Fibroblast of pulmonary artery (primary cell): ENCODE measurements at regions not wholly inside any gene's neighbourhood (a gene's known extent, or its start where the extent isn't known, plus 50 kb on each side); places are given as distances from the start of the nearest gene placed in this dataset.

Source experiments
- DNase-seq: peaks from one replicate; pipeline ENCODE4 v3.0.0-alpha.2; 2010; ENCODE audit warnings: low read depth
- H3K4me3 ChIP-seq: replicated peaks from 2 replicates; pipeline ENCODE4 v1.5.1; 2011; ENCODE audit warnings: low read depth, mild to moderate bottlenecking, control low read depth, low read length, moderate library complexity
- TF ChIP-seq, protein P1 (sequence below): IDR thresholded peaks from 2 replicates; pipeline ENCODE4 v1.5.1; 2011; ENCODE audit warnings: mild to moderate bottlenecking, control low read depth, low read length, inconsistent platforms; ENCODE audit errors: missing control alignments

DNA sequence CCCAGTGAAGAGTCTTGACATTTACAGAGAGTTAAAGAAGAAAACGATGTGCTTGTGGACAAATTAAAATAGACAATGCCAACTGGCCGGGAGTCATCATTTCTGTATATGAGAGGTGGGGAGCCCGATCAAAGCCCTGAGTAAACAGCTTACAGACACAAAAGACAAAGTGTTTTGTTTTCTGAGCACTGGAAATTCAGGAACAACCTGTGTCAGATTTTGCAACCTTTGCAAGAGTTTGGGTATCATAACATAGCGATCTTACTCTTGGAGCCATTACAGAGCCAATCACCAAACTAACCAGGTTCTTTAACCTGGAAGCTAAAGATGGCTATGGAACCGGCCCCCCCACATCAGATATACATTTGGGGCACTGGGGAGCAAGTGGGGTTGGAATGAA lies 101.9 kb upstream of the LRIG1 start:
- no peak overlapping the region for H3K4me3 ChIP-seq
- no peak for DNase-seq
- TF ChIP-seq, protein P1, sequence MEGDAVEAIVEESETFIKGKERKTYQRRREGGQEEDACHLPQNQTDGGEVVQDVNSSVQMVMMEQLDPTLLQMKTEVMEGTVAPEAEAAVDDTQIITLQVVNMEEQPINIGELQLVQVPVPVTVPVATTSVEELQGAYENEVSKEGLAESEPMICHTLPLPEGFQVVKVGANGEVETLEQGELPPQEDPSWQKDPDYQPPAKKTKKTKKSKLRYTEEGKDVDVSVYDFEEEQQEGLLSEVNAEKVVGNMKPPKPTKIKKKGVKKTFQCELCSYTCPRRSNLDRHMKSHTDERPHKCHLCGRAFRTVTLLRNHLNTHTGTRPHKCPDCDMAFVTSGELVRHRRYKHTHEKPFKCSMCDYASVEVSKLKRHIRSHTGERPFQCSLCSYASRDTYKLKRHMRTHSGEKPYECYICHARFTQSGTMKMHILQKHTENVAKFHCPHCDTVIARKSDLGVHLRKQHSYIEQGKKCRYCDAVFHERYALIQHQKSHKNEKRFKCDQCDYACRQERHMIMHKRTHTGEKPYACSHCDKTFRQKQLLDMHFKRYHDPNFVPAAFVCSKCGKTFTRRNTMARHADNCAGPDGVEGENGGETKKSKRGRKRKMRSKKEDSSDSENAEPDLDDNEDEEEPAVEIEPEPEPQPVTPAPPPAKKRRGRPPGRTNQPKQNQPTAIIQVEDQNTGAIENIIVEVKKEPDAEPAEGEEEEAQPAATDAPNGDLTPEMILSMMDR = no peak

DNA sequence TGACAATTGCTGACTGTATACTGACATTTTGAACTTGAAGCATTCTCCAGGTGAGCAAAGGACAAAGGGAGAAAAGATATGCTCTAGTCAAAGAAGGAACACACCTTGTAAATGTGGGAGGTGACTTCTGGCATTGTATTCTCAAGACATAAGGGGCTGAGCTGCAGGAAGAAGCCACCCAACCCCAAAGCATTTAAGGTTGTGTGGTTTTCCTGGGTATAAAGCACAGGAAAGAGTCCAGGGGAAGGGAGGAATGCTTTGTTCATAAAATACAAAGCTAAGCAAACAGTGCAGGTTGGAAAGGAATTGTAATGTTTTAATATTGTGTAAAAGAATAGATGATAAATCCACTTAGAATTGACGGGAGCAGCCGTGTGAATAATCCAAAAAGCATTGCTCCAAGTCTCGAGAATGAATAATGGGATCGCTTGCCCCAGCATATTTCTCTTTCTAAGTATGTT lies 102.4 kb upstream of the LRIG1 start:
- no peak for DNase-seq
- TF ChIP-seq, protein P1 = no peak
- H3K4me3 ChIP-seq = no peak overlapping the region

DNA sequence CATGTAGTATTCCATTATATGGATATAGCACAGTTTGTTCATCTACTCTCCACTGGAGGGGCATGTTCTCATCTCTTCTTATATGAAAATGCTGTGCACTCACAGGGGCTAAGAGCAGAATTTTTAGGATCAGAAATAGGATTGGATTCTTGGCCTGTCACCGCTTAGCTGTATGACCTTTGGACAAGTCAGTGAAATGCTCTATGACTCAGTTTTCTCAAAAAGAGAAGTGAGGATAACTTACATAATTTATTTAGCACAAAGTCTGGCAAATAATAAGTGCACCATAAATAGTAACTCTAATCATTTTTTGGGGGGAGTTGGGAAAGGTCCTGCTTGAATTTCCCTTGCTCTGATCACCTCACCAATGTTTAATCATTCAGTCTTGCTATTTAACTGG lies 103.7 kb upstream of the LRIG1 start:
- H3K4me3 ChIP-seq = no peak overlapping the region
- no peak for DNase-seq
- TF ChIP-seq, protein P1 = no peak

DNA sequence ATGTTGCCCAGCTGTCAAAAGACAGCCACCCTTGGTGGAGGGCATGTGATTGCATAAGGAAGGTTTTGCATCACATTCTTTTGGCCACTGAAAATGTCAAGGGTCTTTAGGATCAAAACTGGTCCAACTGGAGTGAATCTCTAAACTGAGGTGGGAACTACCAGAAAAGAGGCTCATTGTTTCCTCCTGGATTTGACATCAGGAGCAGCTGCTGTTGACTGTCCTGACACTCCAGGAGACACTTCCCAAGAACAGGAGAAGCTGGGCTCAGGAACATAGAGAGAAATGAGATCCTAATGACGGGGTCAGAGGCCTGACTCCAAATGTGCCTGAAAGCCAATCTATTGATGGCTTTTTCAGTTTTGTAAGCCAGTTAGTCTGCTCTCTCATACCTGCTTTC lies 105.3 kb upstream of the LRIG1 start:
- no peak for DNase-seq
- no peak overlapping the region for H3K4me3 ChIP-seq

DNA sequence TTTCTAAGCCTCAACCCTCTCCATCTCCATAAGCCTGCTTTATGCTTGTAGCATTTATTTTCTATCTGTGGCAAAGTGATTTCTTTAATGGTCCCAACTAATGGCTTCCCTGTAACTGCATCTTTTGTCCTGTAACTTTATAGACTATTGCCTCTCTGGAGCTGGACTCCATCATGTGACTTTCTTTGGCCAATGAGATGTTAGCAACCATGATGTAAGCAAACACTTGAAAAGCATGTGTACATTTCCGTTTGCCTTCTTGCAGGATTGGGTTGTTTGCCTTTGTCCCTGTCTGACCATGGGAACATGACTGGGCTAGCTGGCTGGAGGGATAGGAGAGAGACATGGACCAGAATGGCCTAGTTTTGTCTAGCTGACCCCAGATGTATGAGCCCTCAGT lies 106.0 kb upstream of the LRIG1 start:
- TF ChIP-seq, protein P1 = no peak
- no peak for DNase-seq
- H3K4me3 ChIP-seq = no peak overlapping the region

More for the DNA sequence above, 105.3 kb upstream of the LRIG1 start:
- TF ChIP-seq, protein P1 = no peak

DNA sequence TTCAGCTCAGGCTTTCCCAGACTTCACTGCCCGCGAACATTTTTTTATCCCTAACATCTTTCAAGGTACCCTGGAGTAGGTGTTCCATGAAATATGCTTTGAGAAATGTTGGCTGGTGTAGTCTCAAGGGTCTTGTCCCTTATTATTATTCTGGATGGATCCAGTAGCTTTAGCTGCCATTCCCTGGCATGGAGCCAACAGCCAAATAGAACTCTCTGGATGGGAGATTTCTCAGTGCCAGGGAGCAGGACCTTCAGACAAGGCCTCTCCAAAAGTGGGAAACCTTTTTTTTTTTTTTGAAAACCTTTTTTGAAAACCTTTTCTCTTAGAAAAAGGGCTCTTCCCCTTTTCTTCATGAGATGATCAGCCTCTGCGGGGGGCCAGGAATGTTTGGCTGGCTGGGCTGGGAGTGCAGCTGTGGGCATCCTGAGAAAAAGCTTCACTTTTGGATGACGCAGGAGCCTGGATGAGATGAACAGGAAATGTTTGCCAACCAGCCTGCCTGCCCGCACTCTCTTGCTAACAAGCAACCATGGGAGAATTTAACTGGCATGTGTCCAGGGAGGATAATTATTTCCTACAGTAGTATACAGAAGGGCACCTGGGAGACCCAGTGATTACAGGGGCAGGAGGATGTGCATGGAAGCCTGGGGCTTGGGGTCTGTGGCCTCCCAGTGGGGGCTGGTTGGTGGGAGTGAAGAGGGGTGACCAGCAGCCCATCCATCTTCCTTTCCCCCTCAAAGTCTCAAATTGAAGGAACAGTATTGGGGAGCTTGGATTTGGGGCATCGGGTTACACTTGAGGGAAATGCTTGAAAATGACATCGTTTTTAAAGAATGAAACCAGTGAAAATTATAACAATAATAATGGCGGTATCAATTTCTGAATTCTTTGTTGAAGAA lies 109.1 kb upstream of the LRIG1 start:
- DNase-seq = peak; percentile 59
- no peak overlapping the region for H3K4me3 ChIP-seq
- TF ChIP-seq, protein P1 = no peak

DNA sequence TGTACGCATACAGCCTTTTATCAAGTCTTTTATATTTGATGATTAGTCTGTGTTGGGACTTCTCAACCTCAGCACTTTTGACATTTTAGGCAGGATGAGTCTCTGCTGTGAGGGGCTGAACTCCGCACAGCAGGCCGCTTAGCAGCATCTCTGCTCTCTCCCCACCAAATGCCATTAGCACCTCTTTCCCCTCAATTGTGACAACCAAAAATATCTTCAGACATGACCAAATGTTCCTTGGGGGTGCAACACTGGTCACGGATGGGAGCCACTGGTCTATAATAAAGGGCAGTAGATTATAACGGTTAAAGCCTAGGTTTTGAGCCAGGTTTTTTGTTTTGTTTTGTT lies 109.7 kb upstream of the LRIG1 start:
- H3K4me3 ChIP-seq = no peak overlapping the region
- TF ChIP-seq, protein P1 = no peak
- DNase-seq = no peak
